Ishikawa (cell line): ENCODE measurements at regions not wholly inside any gene's neighbourhood (a gene's known extent, or its start where the extent isn't known, plus 50 kb on each side); places are given as distances from the start of the nearest gene placed in this dataset.

Experiments used
- CEBPB ChIP-seq: IDR thresholded peaks from 2 replicates; pipeline ENCODE4 v1.6.1; 2012
- CREB1 ChIP-seq: IDR thresholded peaks from 2 replicates; pipeline ENCODE4 v1.6.1; 2012; ENCODE audit warnings: low read depth
- EGR1 ChIP-seq: IDR thresholded peaks from 2 replicates; pipeline ENCODE4 v1.6.1; 2012
- EP300 ChIP-seq: IDR thresholded peaks from 2 replicates; pipeline ENCODE4 v1.6.1; 2012; ENCODE audit warnings: borderline replicate concordance
- FOXM1 ChIP-seq: IDR thresholded peaks from 2 replicates; pipeline ENCODE4 v1.6.1; 2012; ENCODE audit warnings: low read depth, borderline replicate concordance
- NFIC ChIP-seq: IDR thresholded peaks from 2 replicates; pipeline ENCODE4 v1.6.1; 2012
- RAD21 ChIP-seq: IDR thresholded peaks from 2 replicates; pipeline ENCODE4 v1.6.1; 2012; ENCODE audit warnings: low read depth
- TAF1 ChIP-seq: IDR thresholded peaks from 2 replicates; pipeline ENCODE4 v1.6.1; 2012; ENCODE audit warnings: low read depth, mild to moderate bottlenecking
- TCF12 ChIP-seq: IDR thresholded peaks from 2 replicates; pipeline ENCODE4 v1.6.1; 2012; ENCODE audit warnings: low read depth
- TEAD4 ChIP-seq: IDR thresholded peaks from 2 replicates; pipeline ENCODE4 v1.6.1; 2012
- YY1 ChIP-seq: IDR thresholded peaks from 2 replicates; pipeline ENCODE4 v1.6.1; 2012; ENCODE audit warnings: low read depth
- ZBTB7A ChIP-seq: IDR thresholded peaks from 2 replicates; pipeline ENCODE4 v1.6.1; 2012; ENCODE audit warnings: low read depth
- TF ChIP-seq, protein P1 (sequence below): IDR thresholded peaks from 2 replicates; pipeline ENCODE4 v1.6.1; 2012; ENCODE audit warnings: low read depth, mild to moderate bottlenecking
- TF ChIP-seq, protein P2 (sequence below): IDR thresholded peaks from 2 replicates; pipeline ENCODE4 v1.6.1; 2012
- TF ChIP-seq, protein P3 (sequence below): IDR thresholded peaks from 2 replicates; pipeline ENCODE4 v1.6.1; 2012

DNA sequence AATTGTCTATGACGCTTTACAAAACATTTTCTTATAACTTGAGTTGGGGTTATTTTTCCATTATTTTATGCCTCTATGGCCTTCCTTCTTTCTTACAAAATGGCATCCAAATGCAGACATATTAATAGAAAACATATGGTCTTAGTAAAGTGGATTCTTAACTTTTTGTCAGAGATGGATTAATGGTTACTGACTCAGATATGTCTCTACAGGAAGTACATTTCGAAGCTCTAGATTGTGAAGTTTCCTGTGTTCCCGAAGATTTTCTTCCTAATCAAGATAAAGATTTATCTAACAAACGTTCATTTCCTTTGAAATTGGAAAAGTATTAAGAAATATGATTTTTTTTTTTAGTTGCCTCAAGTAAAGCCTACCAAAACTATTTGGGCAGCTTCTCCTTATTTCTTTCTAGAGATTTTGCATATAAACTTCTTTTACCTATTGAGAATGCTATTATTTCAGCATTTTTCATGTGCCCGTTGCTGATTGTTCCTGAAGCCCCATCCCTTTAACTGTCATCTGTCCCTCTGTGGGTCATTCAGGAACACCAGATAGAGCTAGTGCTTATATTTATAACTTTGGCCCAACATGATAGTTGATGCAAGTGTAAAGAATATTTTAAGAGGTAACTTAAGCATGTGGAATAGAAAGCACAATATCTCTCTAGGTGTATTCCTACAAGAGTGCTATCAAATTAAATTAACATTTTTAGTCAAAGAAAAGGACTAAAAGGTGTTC is 498.0 kb downstream of the CCDC85A start:
- TF ChIP-seq TEAD4 (no peak), TCF12 (no peak), EGR1 (no peak), ZBTB7A (no peak), CREB1 (no peak), FOXM1 (no peak), YY1 (no peak), TAF1 (no peak), RAD21 (no peak), CEBPB (no peak), NFIC (no peak), EP300 (no peak)
- TF ChIP-seq, protein P1, sequence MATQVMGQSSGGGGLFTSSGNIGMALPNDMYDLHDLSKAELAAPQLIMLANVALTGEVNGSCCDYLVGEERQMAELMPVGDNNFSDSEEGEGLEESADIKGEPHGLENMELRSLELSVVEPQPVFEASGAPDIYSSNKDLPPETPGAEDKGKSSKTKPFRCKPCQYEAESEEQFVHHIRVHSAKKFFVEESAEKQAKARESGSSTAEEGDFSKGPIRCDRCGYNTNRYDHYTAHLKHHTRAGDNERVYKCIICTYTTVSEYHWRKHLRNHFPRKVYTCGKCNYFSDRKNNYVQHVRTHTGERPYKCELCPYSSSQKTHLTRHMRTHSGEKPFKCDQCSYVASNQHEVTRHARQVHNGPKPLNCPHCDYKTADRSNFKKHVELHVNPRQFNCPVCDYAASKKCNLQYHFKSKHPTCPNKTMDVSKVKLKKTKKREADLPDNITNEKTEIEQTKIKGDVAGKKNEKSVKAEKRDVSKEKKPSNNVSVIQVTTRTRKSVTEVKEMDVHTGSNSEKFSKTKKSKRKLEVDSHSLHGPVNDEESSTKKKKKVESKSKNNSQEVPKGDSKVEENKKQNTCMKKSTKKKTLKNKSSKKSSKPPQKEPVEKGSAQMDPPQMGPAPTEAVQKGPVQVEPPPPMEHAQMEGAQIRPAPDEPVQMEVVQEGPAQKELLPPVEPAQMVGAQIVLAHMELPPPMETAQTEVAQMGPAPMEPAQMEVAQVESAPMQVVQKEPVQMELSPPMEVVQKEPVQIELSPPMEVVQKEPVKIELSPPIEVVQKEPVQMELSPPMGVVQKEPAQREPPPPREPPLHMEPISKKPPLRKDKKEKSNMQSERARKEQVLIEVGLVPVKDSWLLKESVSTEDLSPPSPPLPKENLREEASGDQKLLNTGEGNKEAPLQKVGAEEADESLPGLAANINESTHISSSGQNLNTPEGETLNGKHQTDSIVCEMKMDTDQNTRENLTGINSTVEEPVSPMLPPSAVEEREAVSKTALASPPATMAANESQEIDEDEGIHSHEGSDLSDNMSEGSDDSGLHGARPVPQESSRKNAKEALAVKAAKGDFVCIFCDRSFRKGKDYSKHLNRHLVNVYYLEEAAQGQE, result no peak
- TF ChIP-seq, protein P2, sequence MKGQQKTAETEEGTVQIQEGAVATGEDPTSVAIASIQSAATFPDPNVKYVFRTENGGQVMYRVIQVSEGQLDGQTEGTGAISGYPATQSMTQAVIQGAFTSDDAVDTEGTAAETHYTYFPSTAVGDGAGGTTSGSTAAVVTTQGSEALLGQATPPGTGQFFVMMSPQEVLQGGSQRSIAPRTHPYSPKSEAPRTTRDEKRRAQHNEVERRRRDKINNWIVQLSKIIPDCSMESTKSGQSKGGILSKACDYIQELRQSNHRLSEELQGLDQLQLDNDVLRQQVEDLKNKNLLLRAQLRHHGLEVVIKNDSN, result no peak
- TF ChIP-seq, protein P3, sequence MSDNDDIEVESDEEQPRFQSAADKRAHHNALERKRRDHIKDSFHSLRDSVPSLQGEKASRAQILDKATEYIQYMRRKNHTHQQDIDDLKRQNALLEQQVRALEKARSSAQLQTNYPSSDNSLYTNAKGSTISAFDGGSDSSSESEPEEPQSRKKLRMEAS, result no peak

DNA sequence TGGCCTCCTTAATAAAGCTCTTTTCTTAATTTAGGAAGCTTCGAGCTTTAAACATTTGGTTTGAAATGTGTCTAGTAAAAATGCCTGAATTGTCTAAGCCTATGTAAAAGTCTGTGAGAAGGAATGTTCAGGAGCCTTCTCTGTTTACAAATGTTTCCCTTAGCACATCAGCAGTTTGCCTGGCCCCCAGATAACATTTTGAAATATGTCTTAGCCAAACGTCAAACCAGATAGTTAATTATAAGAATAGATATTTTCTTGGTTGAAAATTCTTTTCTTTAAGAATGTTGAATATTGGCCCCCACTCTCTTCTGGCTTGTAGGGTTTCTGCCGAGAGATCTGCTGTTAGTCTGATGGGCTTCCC is 498.6 kb downstream of the CCDC85A start:
- TF ChIP-seq, protein P2, result no peak
- no peak for TF ChIP-seq CEBPB
- no peak for TF ChIP-seq EGR1
- no peak for TF ChIP-seq CREB1
- no peak for TF ChIP-seq TAF1
- no peak for TF ChIP-seq YY1
- no peak for TF ChIP-seq TEAD4
- TF ChIP-seq TCF12, result no peak
- no peak for TF ChIP-seq NFIC
- no peak for TF ChIP-seq EP300
- TF ChIP-seq, protein P1, result no peak
- no peak for TF ChIP-seq FOXM1
- no peak for TF ChIP-seq ZBTB7A
- TF ChIP-seq RAD21, result no peak
- TF ChIP-seq, protein P3, result no peak

DNA sequence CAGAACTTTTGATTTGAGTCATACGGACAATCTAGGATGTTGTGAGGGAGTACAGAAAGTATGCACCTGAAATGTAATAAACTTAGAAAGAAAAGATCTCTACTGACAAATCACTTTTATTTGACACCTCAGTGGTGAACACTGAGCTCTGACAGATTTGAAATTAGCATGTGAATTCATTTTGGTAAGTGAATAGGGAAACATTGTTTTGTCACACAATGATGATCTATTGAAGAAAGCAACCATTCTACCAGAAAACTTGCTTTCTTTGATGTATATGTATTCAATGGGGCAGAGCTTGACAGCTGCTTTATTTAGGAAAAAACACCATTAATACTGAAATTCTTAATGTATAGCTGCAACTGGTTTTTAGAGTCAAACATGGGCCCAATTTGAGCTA is 500.5 kb downstream of the CCDC85A start:
- TF ChIP-seq CEBPB (no peak), NFIC (no peak), EP300 (no peak), TCF12 (no peak), TEAD4 (no peak), FOXM1 (no peak), RAD21 (no peak)
- TF ChIP-seq, protein P1, result no peak

DNA sequence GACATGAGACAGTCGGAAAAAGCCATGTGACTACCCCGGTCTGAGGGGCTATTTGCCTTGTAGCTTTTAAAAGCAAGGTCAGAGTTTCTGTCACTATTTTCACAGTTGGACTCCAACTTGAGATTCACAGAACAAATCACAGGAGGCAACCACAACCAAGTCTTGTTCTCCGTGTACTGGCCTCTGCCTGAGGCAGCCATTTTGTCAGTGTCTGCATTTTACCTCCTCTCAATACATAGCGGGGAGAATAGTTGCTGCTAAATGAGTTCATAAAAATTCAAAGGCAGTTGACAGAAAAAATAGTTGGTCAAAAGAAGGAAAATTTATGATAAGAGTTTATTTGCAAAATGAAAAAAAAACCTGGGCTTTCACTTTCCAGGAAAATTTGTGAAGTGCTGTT is 501.4 kb downstream of the CCDC85A start:
- TF ChIP-seq, protein P3, result no peak
- TF ChIP-seq FOXM1, result no peak

DNA sequence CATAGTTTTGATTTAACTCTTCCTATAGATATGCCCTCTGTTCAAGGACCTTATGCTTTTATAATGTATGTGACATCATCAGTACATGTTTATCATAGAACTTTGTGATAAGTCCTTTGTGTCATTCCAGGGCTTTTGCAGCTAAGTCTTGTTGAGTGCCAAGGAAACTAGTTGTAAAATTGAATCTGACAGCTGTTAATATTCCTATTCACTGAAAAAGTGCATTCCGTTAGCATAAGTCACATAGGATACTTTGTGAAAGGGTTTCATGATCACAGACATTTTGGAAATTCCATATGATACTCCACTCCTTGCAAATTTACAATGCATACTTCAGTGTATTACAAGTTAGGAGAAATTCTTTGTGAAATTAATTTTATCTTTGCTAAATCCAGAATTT is 503.4 kb downstream of the CCDC85A start:
- no peak for TF ChIP-seq YY1
- no peak for TF ChIP-seq FOXM1
- TF ChIP-seq CREB1, result no peak
